ENCODE measurements at regions not wholly inside any gene's neighbourhood (a gene's known extent, or its start where the extent isn't known, plus 50 kb on each side); places are given as distances from the start of the nearest gene placed in this dataset.

DNA sequence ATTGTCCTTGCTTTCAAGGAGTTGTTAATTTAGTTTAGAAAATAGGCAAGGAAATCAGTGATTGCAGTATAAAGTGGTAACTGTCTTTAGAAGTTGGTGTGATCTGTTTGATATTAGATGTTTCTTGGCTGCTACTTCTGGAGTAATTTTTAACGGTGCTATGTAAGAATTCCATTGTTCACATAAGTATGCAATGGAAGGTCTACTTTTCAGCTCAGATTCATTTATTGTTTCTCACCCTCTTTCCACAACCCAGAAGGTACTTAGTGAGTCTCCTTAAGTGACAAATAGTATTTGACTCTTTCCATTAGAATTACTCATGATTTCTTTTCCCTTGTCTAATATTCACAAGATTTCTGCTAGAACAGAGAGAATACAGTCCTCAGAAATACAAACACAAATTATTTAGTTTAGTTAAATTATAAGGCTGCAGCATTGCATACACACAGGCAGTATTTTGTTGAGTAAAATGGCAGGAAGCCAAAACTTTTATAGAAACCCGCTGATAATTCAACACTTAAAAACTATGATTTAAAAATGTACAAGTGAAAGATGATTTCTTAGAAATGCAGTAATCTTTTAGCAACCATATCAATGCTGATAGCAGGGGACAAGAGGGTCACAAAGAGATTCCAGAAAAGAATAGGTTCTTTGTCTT lies 554.3 kb downstream of the CD109 start:
- no peak for TF ChIP-seq TAF1 (IDR thresholded peaks at IDR 0.05; ENCODE audit: borderline replicate concordance, insufficient read depth, low read length)
- no peak for TF ChIP-seq REST (IDR thresholded peaks at IDR 0.05; ENCODE audit: insufficient read depth in 1 of 2, low read depth in 2 of 2, low read length in 2 of 2)
- no peak for TF ChIP-seq POLR2AphosphoS5 (IDR thresholded peaks at IDR 0.05; ENCODE audit: low read depth, low read length)
- TF ChIP-seq FOXP2 (optimal IDR thresholded peaks at IDR 0.05; ENCODE audit: borderline replicate concordance, extremely low read depth, extremely low read length, insufficient read depth) = no peak

Measured in PFSK-1 (cell line).